WTC11 (cell line): ENCODE measurements at regions not wholly inside any gene's neighbourhood (a gene's known extent, or its start where the extent isn't known, plus 50 kb on each side); places are given as distances from the start of the nearest gene placed in this dataset.

ENCODE experiments used
- ATF1 ChIP-seq: sonication (generic); formaldehyde crosslinking; IDR thresholded peaks from 2 replicates; pipeline ENCODE4 v1.8.1; 2023; ENCODE audit warnings: mild to moderate bottlenecking, moderate library complexity, missing genetic modification reagents
- ZNF263 ChIP-seq: sonication (generic); formaldehyde crosslinking; IDR thresholded peaks from 2 replicates; pipeline ENCODE4 v1.8.1; 2022; ENCODE audit warnings: low read depth, mild to moderate bottlenecking, moderate library complexity, missing genetic modification reagents

GRCh38 chr5:159453209-159453608, 122.9 kb upstream of the IL12B start:
- TF ChIP-seq ZNF263 (CRISPR knock-in tag) (no peak), ATF1 (CRISPR knock-in tag) (no peak)
